GM18505 (cell line): ENCODE measurements at regions not wholly inside any gene's neighbourhood (a gene's known extent, or its start where the extent isn't known, plus 50 kb on each side); places are given as distances from the start of the nearest gene placed in this dataset.

Experiments
- ATAC-seq: cut with Tn5 transposase; IDR thresholded peaks from one replicate; pipeline ENCODE4 v1.9.1; 2021; ENCODE audit not compliant: unreplicated experiment
- POLR2A ChIP-seq: IDR thresholded peaks from 4 replicates; pipeline ENCODE4 v1.6.1; 2011; ENCODE audit warnings: borderline replicate concordance; ENCODE audit not compliant: insufficient read depth, insufficient read length; ENCODE audit errors: extremely low read depth

DNA sequence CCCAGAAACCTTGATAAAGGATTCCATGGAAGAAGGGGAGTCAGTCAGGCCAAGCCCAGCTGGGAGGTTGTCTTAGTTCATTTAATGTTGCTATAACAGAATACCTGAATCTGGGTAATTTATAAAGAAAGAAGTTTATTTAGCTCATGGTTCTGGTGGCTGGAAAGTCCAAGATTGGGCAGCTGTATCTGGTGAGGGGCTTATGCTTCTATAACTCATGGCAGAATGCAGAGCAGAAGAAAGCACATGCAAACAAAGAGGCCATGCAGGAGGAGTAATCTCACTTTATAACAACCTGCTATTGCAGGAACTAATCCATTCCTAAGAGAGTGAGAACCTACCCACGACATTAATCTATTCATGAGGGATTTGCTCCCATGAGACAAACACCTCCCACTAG lies 54.2 kb upstream of the ANKRD1 start:
- TF ChIP-seq POLR2A: no peak
- no peak for ATAC-seq

DNA sequence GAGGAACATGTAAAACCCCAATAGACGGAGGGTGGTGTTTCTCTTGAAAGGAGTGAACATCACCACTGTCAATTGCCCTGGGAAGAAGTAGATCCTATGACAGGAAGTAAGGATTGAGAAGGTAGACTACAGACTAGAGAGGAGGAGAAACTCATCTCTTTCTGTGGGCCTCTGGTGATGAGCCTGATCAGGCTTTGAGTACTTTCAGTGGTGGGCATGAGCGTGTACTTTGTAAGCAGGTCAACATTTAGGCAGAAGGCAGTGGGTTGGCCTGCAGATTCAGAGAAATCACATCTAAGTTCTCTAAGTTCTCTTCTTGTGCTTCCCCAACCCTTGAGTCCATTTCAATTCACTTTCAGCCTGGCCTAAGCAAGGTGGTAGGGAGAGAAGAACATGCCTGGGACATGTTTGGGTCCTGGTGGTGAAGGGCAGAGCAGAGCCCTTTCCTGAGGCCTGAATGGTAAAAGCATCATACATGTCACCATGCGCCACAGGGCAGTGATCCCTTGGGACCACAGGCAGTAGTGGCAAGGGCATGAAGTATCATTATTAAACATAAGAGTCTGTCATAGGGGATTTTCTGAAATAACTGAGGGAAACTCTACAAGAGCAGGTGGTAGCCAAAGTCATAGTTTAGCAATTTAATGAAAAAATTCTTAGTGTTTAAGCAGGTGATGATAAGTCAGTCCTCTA lies 56.4 kb upstream of the ANKRD1 start:
- no peak for ATAC-seq
- TF ChIP-seq POLR2A: no peak

DNA sequence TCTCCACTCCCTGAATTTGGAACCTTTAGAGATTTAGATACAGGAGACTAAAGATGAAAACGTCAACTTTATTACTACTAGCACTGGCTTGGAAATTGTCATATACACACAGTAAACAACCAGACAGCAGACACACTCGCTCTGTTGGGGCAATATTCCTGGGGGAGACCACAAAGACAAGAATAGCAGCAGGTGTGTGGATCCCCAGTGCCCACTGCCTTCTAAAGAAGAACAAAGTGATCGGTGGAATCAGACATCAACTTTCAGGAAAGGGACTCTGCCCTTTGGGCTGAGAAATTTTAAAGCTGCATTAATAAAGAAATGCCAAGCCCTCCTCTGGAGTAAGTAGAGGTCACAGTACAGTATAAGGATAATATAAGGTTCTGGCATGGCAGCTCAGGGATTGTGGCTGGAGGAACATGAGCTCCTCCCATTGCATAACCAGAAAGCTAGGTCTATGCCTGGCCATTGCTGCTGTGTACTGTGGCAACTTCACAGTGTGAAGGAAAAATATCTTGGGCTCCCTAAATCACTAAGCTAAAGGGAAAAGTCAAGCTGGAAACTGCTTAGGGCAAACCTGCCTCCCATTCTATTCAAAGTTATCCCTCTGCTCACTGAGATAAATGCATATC lies 57.1 kb upstream of the ANKRD1 start:
- no peak for TF ChIP-seq POLR2A
- ATAC-seq: no peak

DNA sequence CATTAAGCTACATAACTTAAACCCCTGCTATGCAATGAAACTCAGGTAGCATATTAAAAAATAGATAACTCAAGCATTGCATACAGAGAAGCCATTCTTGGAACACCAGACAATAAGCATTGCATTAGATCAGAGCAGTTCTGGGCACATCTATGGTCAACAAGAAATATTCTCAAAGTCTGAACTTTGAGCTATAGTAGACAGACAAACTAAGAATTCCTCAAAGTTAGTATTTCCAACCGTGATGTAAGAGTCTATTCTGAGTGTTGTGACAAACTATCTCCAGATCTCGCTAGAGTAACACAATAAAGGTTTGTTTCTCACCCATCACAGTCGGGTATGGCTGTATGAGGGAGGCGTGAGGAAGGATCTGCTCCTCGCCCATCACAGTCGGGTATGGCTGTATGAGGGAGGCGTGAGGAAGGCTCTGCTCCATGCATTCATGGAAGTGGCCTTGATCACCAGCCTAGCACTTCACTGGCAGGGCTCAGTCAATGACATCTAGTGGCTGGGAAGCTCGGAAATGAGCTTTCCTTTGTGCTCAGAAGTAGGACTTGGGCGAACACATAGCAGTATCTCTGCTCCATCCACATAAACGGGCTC lies 61.6 kb upstream of the ANKRD1 start:
- no peak for TF ChIP-seq POLR2A
- no peak for ATAC-seq

DNA sequence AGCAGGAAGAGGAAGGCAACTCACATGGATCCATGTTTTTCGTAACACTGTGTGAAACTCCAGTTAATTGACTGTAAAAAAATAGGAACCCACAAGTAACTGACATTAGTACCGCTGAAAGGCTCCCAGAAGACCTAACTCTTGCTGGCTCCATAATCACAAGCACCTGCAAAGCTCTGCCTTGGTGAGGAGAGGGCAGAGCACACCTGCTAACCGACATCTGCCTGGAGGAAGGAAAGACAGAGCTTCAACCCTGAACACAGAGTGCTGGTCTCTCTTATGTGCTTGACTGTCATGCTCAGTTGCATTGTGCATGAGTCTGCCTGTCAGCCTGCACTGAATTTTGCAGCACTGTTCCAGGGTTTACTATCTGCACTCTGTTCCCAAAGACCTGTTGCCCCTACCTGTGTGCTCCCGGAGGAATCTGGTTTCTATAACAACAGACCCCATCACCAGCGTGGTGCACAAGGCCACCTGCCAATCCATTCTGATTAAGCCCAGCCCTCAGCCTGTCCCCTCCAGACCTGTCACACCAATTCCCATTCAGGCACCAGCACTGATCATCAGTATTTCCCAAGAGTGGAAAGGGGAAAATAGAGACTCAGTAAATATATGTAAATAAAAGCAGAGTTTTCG lies 63.1 kb upstream of the ANKRD1 start:
- no peak for TF ChIP-seq POLR2A
- ATAC-seq: no peak

DNA sequence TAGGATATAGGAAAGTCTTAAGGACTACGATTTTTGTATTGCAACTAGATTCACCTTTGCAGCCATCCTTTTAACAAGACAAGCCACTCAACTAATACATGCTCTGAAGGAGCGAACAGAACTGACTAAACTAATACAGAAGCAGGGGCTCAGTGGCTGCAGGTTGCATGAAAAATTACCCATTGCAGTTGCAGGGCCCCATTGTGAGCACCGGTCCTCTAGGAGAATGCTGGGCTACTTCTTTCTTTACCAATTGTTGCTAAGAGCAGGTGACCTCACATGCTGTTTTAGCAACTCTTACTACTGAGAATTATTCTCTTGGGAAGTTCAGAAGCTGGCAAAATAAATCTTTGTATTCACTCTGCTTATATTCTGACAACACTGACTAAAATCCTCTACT lies 64.0 kb upstream of the ANKRD1 start:
- no peak for ATAC-seq
- TF ChIP-seq POLR2A: no peak

DNA sequence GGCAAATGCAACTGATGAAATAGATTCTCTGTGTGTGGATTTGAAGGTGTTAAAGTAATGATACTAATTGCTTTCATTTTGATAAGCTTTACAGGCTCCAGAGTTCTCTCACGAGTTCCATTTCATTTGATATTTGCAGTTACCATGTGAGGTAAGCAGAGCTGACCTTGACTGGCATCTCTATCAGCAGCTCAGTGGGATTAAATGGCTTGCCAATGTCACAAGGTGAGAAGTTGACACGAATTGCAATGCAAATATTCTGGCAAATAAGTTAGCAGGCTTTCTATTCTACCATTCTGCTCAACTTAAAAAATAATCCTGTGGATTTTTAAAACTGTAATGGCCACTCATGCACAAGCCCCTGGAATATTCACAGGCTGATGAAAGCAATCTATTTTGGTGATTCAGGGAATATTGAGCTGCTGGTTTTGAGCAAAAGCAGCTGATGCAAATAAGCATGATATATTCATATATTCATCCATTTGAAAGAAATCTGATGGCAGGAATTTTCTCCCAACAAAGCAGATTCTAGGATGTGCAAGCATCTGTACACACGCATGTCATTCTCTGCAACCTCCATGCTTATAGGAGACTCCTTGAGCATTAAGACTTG lies 64.5 kb upstream of the ANKRD1 start:
- ATAC-seq: no peak
- TF ChIP-seq POLR2A: no peak

DNA sequence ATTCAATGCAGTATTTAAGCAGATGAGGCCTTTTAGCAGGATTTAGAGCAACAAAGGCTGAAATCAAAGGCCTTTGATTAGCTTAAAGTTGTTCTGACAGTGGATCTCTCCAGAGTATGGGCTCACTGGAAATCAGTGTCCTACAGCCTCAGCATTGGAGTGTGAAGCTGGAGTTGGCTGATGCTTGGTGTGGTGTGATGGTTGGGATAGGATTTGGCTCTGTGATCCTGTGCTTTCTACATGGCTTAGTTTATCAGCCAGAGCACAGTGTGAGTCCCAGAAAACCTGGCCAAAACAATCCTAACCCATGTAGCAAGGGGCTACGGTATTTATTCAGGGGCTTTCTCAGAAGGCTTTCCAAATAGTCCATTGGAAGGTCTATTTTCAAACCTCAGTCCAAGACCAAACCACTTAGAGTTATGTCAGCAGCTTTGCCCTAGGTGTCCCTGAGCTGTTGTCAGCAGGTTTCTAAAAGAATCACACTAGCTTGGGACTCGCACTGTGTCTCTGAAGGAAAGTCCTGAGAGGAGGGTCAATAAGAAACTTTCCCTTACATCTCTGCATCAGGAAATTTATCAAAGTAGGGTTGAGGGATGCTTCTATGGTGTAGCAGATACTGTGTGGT lies 65.4 kb upstream of the ANKRD1 start:
- ATAC-seq: no peak
- TF ChIP-seq POLR2A: no peak

DNA sequence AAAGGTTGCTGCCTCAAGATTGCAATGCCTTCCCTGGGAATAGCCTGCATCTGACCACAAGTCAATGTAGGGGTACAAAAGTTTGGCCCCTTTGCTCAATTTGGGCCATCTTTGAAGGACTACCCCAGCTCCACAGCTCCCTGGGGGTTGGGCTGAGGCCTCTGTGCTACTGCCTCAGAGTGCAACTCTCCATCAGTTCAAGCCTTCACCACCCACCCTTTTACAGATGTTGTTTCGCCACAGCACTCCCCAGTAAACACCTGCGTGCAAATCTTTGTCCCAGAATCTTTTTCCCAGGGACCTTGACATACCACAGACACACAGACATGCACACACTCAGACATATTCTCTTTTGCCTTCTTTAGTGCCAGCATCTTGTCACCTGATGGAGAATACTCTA lies 66.0 kb upstream of the ANKRD1 start:
- TF ChIP-seq POLR2A: no peak
- ATAC-seq: no peak

DNA sequence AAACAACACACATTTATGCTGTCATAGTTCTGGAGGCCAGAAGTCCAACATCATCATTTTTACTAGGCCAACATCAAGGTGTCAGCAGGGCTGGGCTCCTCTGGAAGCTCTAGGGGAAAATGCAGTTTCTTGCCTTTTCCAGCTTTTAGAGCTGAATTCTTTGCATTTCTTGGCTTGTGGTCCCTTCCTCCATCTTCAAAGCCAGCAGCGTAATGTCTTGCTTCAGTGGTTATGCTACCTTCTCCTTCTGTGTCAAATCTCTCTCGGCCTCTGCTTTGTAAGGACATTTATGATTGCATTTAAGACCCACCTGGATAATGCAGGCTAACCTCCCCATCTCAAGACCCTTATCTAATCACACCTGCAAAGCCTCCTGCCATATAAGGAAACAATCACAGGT lies 66.5 kb upstream of the ANKRD1 start:
- no peak for ATAC-seq
- no peak for TF ChIP-seq POLR2A

DNA sequence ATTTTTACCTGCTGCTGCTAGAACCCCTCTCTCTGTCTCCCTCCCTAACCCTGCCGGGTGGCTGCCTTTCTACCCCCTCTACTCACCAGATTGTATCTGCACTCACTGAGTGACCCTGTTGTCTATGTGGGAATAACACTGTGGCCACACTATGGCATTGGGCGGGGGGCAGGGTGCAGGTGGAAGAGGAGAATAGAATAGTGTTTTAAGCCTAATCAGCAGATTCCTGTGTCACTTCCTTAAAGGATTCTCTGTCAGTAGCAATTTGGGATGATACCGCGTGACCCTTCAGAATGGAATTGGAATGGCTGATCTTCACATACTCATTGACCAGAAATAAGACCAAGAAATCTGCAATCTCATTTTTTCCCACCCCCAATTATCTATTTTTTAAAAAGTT lies 67.1 kb upstream of the ANKRD1 start:
- no peak for TF ChIP-seq POLR2A
- ATAC-seq: no peak

DNA sequence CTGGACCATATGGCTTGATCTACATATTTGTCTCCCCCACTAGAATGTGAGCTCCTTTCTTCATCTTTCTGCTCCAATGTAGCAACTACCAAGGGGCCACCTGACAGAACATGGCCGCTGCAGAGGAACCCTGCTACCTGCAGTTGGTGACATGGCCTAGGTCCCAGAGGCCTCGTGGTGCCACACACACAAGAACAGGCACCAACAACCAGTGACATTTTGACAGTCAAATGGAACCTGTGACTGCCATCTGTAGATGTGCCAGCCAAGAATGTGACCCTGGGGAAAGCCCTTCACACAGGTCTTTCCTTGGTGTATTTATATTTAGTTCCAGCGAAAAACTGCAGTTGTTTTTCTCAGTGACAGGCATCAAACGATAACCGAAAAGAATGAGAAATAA lies 67.9 kb upstream of the ANKRD1 start:
- ATAC-seq: no peak
- TF ChIP-seq POLR2A: no peak

DNA sequence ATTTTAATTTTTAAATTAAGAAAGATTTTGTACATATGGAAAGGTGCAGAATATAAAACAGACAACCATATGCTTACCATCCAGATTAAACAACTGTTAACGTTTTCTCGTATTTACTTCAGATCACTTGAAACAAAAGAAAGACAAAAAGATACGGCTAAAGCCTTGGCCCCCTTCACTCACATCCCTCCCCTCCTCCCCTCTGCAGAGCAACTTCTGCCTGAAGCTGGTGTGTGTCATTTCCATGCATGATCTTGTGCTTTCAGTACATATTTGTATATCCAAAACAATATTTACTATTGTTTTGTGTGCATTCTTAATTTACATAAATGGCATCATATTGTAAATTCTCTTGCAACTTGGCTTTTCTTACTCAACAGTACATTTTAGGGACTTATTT lies 68.5 kb upstream of the ANKRD1 start:
- TF ChIP-seq POLR2A: no peak
- ATAC-seq: no peak

DNA sequence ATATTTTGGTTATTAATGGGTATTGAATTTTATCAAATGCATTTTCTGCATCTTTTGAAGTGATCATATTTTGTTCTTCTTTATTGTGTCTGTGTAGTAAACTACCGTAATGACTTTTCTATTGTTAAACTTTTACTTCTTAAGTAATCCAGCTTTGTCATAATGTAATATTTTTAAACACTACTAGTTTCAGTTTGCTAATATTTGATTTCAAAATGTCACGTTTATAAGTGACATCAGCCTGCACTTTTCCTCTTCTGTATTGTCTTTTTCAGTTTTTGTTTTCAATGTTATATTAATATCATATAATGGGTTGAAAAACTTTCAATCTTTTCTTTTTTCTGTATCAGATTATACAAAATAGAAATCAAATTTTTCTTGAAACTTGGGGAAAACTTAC lies 71.6 kb upstream of the ANKRD1 start:
- ATAC-seq: no peak
- no peak for TF ChIP-seq POLR2A

DNA sequence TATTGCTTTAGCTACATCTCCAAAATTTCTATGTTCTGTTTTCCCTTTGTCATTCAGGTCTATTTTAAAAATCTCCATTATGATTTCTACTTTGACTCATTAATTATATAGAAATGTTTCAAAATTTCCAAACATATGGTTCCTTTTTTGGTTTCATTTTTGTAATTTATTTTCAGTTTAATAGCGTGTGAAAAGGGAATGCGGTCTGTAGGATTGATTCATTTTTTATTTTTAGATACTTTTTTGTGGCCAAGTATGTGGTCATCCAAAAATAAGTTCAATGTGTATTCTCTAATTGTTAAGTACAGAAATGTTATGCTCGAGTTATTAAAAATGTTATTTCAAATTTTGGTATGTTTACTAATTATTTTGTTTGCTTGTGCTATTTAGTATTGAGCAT lies 72.5 kb upstream of the ANKRD1 start:
- no peak for ATAC-seq
- no peak for TF ChIP-seq POLR2A
